Neural crest cell (in vitro differentiated cells): ENCODE measurements at regions not wholly inside any gene's neighbourhood (a gene's known extent, or its start where the extent isn't known, plus 50 kb on each side); places are given as distances from the start of the nearest gene placed in this dataset.

Experiments
- DNase-seq: peaks from one replicate; pipeline ENCODE4 v3.0.0; 2021; ENCODE audit warnings: low read depth, mixed read lengths, low spot score
- H3K27ac Mint-ChIP-seq: one replicate; pipeline ENCODE4 v1.8.0; 2021; ENCODE audit warnings: mild to moderate bottlenecking, mixed read lengths; ENCODE audit not compliant: unreplicated experiment
- H3K27me3 Mint-ChIP-seq: 2 replicates; pipeline ENCODE4 v1.8.0; 2021; ENCODE audit warnings: low read depth, mild to moderate bottlenecking, mixed read lengths
- H3K36me3 Mint-ChIP-seq: 2 replicates; pipeline ENCODE4 v1.8.0; 2021; ENCODE audit warnings: low read depth, mild to moderate bottlenecking, mixed read lengths
- H3K4me1 Mint-ChIP-seq: 2 replicates; pipeline ENCODE4 v1.8.0; 2021; ENCODE audit warnings: mixed read lengths
- H3K4me3 Mint-ChIP-seq: one replicate; pipeline ENCODE4 v1.8.0; 2021; ENCODE audit warnings: mild to moderate bottlenecking, mixed read lengths
- H3K9me3 Mint-ChIP-seq: 2 replicates; pipeline ENCODE4 v1.8.0; 2021; ENCODE audit warnings: mixed read lengths
- TF ChIP-seq, protein P1 (sequence below): fragments of 200-600 bp; sonication (generic); conservative IDR thresholded peaks from 2 replicates; pipeline ENCODE4 v1.5.0; 2021; ENCODE audit warnings: antibody characterized with exemption, mild to moderate bottlenecking

DNA sequence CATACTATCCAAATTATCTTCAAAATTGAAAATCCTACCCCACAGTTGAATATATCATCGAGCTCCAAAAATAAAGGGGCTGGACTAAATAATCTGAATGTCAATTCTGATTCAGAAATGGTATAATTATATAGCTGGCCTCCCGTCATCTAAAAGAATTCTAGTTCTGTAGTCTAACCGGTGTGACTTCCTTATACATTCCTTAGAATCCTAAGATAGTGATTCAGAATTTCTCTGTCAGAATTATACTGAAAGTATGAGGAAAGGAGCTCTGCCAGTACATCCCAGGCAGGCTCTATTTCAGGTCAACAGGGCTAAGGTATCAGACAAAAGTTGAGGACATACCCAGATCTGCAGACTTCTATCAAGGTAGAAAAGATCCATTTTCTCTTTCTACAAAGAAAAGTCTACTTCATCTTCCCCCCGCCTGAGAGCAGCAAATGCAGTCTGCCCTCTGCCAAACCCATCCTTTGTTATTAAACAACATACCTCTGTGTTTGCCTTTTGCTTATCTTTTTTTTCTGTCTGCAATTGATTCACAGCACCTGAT is 128.5 kb downstream of the METTL4 start:
- Mint-ChIP-seq H3K27me3 (no peaks in the 10 kb centered on the region), H3K36me3 (no peaks in the 10 kb centered on the region), H3K4me3 (no peak overlapping the region), H3K4me1 (peaks cover 11% of the 10 kb centered on the region), H3K27ac (no peak overlapping the region), H3K9me3 (peaks cover 7% of the 10 kb centered on the region)
- TF ChIP-seq, protein P1, sequence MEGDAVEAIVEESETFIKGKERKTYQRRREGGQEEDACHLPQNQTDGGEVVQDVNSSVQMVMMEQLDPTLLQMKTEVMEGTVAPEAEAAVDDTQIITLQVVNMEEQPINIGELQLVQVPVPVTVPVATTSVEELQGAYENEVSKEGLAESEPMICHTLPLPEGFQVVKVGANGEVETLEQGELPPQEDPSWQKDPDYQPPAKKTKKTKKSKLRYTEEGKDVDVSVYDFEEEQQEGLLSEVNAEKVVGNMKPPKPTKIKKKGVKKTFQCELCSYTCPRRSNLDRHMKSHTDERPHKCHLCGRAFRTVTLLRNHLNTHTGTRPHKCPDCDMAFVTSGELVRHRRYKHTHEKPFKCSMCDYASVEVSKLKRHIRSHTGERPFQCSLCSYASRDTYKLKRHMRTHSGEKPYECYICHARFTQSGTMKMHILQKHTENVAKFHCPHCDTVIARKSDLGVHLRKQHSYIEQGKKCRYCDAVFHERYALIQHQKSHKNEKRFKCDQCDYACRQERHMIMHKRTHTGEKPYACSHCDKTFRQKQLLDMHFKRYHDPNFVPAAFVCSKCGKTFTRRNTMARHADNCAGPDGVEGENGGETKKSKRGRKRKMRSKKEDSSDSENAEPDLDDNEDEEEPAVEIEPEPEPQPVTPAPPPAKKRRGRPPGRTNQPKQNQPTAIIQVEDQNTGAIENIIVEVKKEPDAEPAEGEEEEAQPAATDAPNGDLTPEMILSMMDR: no peak
- DNase-seq: no peak

DNA sequence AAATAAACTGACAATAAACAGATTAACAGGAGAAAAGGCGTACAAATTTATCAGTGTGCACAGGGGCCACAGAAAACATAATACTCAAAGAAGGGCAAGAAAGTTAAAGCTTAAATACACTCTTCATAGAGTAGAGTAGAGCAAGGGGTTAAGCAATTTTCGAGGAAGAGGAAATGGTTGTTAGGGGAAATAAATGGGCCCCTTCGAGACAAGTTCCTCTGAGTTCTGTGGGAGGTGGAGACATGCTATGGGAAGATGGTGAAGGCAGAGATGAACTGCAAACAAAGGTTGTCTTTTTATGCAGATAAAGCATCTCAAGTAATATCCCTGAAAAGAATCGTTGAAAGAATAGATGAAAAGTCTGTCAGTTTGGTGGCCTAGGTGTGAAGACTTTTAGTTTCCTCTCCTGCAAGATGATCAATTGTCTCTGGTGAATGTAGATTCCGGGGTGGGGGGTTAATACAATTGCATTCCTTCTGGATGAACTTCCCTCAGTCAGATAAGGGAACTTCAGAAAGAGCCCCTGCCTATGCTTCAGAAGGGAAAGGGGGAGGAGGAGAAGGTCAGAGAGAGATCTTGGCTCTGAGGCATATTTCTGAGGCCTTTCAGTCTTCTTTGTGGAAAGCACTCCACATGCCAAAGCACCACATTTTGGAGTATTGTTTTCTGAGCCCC is 127.0 kb downstream of the METTL4 start:
- TF ChIP-seq, protein P1: no peak
- Mint-ChIP-seq H3K27ac (no peak overlapping the region), H3K4me3 (no peak overlapping the region), H3K36me3 (no peaks in the 10 kb centered on the region), H3K27me3 (no peaks in the 10 kb centered on the region), H3K4me1 (peaks cover 17% of the 10 kb centered on the region), H3K9me3 (peaks cover 7% of the 10 kb centered on the region)
- no peak for DNase-seq

DNA sequence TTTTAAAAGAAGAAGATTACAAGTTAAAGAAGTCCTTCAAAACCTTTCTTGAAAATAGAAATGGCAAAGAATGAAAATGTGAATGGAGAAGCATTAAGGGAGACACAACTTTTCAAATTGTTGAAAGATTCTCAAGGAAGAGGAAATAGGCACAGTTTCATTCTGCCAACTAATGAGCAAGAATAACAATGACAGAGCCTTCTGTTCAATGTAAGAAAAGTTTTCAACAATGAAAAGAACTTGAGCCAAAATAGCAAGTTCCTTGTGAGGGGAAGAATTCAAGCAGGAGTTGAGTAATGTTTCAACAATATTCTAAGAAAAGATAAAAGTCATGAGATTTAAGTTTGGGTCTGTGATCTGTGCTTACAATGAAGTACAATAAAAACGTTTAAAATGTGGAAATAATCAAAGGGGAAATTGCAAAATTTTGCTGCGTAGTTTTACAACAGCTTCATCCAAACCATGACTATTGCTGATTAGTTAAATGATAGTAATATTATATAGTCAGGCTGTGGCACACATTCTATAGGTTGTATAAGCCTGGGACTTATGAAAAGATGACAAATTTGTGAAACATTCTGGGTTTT is 122.6 kb downstream of the METTL4 start:
- DNase-seq: no peak
- no peak overlapping the region for H3K27ac Mint-ChIP-seq
- peaks cover 20% of the 10 kb centered on the region for H3K4me1 Mint-ChIP-seq
- no peaks in the 10 kb centered on the region for H3K36me3 Mint-ChIP-seq
- H3K4me3 Mint-ChIP-seq: no peak overlapping the region
- TF ChIP-seq, protein P1: no peak
- peaks cover 2% of the 10 kb centered on the region for H3K9me3 Mint-ChIP-seq
- no peaks in the 10 kb centered on the region for H3K27me3 Mint-ChIP-seq

DNA sequence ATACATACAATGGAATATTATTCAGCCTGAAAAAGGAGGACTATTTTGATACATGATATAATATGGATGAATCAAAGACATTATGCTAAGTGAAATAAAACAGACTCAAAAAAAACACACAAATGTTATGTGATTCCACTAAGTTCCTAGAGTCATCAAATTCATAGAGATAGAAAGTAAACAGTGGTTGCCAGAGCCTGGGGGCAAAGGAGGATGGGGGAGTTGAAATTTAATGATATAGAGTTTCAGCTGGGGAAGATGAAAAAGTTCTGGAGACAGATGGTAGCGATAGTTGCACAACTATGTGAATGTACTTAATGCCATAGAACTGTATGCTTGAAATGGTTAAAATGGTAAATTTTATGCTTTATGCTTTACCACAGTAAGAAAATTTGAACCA is 119.7 kb downstream of the METTL4 start:
- peaks cover 10% of the 10 kb centered on the region for H3K4me1 Mint-ChIP-seq
- no peak overlapping the region for H3K4me3 Mint-ChIP-seq
- no peak overlapping the region for H3K27ac Mint-ChIP-seq
- TF ChIP-seq, protein P1: no peak
- no peaks in the 10 kb centered on the region for H3K36me3 Mint-ChIP-seq
- DNase-seq: no peak
- no peaks in the 10 kb centered on the region for H3K9me3 Mint-ChIP-seq
- no peaks in the 10 kb centered on the region for H3K27me3 Mint-ChIP-seq

DNA sequence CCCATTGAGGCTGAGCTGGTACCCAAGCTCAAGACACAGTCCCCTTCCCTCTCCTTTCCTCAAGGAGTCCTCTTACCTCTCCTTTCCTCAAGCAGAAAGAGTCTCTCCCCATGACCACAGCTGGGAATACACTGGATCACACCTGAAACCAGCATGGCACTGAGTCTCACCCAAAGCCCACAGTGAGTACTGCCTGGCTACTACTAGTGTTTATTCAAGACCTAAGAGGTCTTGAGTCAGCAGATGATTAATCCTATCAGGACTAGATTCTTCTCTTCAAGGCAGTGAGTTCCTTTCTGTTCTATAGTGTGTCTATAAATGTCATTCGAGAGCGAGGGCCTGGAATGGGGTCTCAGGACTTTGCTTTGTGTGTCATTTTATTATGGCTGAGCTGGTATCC is 111.4 kb downstream of the METTL4 start:
- no peaks in the 10 kb centered on the region for H3K36me3 Mint-ChIP-seq
- no peak for DNase-seq
- peaks cover 14% of the 10 kb centered on the region for H3K9me3 Mint-ChIP-seq
- H3K4me3 Mint-ChIP-seq: no peak overlapping the region
- H3K27ac Mint-ChIP-seq: no peak overlapping the region
- H3K27me3 Mint-ChIP-seq: no peaks in the 10 kb centered on the region
- TF ChIP-seq, protein P1: no peak
- H3K4me1 Mint-ChIP-seq: no peaks in the 10 kb centered on the region
